Left ventricle myocardium inferior (tissue), 1 donor: ENCODE measurements at regions not wholly inside any gene's neighbourhood (a gene's known extent, or its start where the extent isn't known, plus 50 kb on each side); places are given as distances from the start of the nearest gene placed in this dataset.

Source experiments
- DNase-seq: peaks from one replicate; pipeline ENCODE4 v3.0.0-alpha.2; 2020
- H3K27ac ChIP-seq: fragments of 200-600 bp; replicated peaks from 2 replicates; pipeline ENCODE4 v1.8.0; 2021
- H3K27me3 ChIP-seq: fragments of 200-600 bp; 2 replicates; pipeline ENCODE4 v1.8.0; 2021; ENCODE audit warnings: low read depth
- H3K36me3 ChIP-seq: fragments of 200-600 bp; 2 replicates; pipeline ENCODE4 v1.8.0; 2021
- H3K4me1 ChIP-seq: fragments of 200-600 bp; 2 replicates; pipeline ENCODE4 v1.8.0; 2021
- H3K4me3 ChIP-seq: fragments of 200-600 bp; 2 replicates; pipeline ENCODE4 v1.8.0; 2021; ENCODE audit warnings: mild to moderate bottlenecking, moderate library complexity
- H3K9me3 ChIP-seq: fragments of 200-600 bp; replicated peaks from 2 replicates; pipeline ENCODE4 v1.8.0; 2021
- CTCF ChIP-seq: fragments of 200-600 bp; IDR thresholded peaks from 2 replicates; pipeline ENCODE4 v1.8.0; 2021; ENCODE audit warnings: antibody characterized with exemption, mild to moderate bottlenecking, borderline replicate concordance
- intact Hi-C: fragments of 100-400 bp; cut with micrococcal nuclease; formaldehyde crosslinking; loops from one replicate; pipeline ENCODE4 v1.11.0; 2022
- donor health status: DM: no; HTN: yes; CAD: no; lungs with severe emphysema.

GRCh38 chr5:6082685-6083084, 295.7 kb downstream of the MED10 start:
- no peak overlapping the region for H3K27ac ChIP-seq
- H3K4me1 ChIP-seq: no peaks in the 10 kb centered on the region
- no peak overlapping the region for H3K4me3 ChIP-seq
- intact Hi-C loops: no loop called here
- peaks cover 10% of the 10 kb centered on the region for H3K27me3 ChIP-seq
- no peaks in the 10 kb centered on the region for H3K36me3 ChIP-seq
- H3K9me3 ChIP-seq: no peaks in the 10 kb centered on the region
- DNase-seq: no peak
- no peak for TF ChIP-seq CTCF

- H3K27me3 ChIP-seq: peaks cover 11% of the 10 kb centered on the region
- no peak overlapping the region for H3K4me3 ChIP-seq
- no peak overlapping the region for H3K27ac ChIP-seq
- no peak for DNase-seq
- intact Hi-C loops: no loop called here
- no peaks in the 10 kb centered on the region for H3K9me3 ChIP-seq
- H3K4me1 ChIP-seq: no peaks in the 10 kb centered on the region
- no peaks in the 10 kb centered on the region for H3K36me3 ChIP-seq
- TF ChIP-seq CTCF: no peak
Measured at GRCh38 chr5:6081727-6082210, 296.6 kb downstream of the MED10 start.

GRCh38 chr5:6080930-6081726, 297.2 kb downstream of the MED10 start:
- no peaks in the 10 kb centered on the region for H3K9me3 ChIP-seq

GRCh38 chr5:6080436-6080835, 297.9 kb downstream of the MED10 start:
- intact Hi-C loops: no loop called here
- H3K9me3 ChIP-seq: no peaks in the 10 kb centered on the region
- no peak overlapping the region for H3K4me3 ChIP-seq
- H3K36me3 ChIP-seq: no peaks in the 10 kb centered on the region
- no peak overlapping the region for H3K27ac ChIP-seq
- TF ChIP-seq CTCF: no peak
- no peak for DNase-seq
- H3K4me1 ChIP-seq: no peaks in the 10 kb centered on the region
- H3K27me3 ChIP-seq: peaks cover 22% of the 10 kb centered on the region

More at GRCh38 chr5:6080930-6081726, 297.2 kb downstream of the MED10 start:
- DNase-seq: no peak
- no peaks in the 10 kb centered on the region for H3K4me1 ChIP-seq
- intact Hi-C loops: no loop called here
- H3K27me3 ChIP-seq: peaks cover 15% of the 10 kb centered on the region
- no peak for TF ChIP-seq CTCF
- no peak overlapping the region for H3K4me3 ChIP-seq
- no peaks in the 10 kb centered on the region for H3K36me3 ChIP-seq
- no peak overlapping the region for H3K27ac ChIP-seq

- Histone ChIP-seq H3K9me3 (no peaks in the 10 kb centered on the region), H3K27ac (no peak overlapping the region), H3K4me3 (no peak overlapping the region), H3K27me3 (peaks cover 36% of the 10 kb centered on the region), H3K4me1 (no peaks in the 10 kb centered on the region), H3K36me3 (no peaks in the 10 kb centered on the region)
- TF ChIP-seq CTCF: no peak
- intact Hi-C loops: no loop called here
- DNase-seq: no peak
Measured at GRCh38 chr5:6078881-6079280, 299.5 kb downstream of the MED10 start.
